Stomach (tissue), 4 donors: ENCODE measurements at regions not wholly inside any gene's neighbourhood (a gene's known extent, or its start where the extent isn't known, plus 50 kb on each side); places are given as distances from the start of the nearest gene placed in this dataset.
"Not testable (repeated sequence)": the region's sequence is repeated elsewhere in the genome, so short reads cannot be mapped to it uniquely, and the experiment has no call there.

Source experiments
- EP300 ChIP-seq: sonication (generic); formaldehyde crosslinking; IDR thresholded peaks from one replicate; pipeline ENCODE4 v1.6.1; 2017; ENCODE audit warnings: antibody characterized with exemption
- POLR2A ChIP-seq, 4 donors: fragments of 450-650 bp; IDR thresholded peaks; one replicate each; pipeline ENCODE4 v1.6.1; 2016; ENCODE audit warnings: antibody characterized with exemption in 4 of 4, control low read depth in 2 of 4, mild to moderate bottlenecking in 1 of 4, moderate library complexity in 1 of 4
- TF ChIP-seq, protein P1 (sequence below), 7 experiments: fragments of 450-650 bp in 4 of 7; fragments of 200-600 bp in 3 of 7; sonication (generic) in 3 of 7; IDR thresholded peaks; one replicate each; pipeline ENCODE4 v1.5.1; 2016 to 2019; ENCODE audit warnings: antibody characterized with exemption in 7 of 7, control low read depth in 2 of 7, mild to moderate bottlenecking in 1 of 7

- TF ChIP-seq, protein P1, sequence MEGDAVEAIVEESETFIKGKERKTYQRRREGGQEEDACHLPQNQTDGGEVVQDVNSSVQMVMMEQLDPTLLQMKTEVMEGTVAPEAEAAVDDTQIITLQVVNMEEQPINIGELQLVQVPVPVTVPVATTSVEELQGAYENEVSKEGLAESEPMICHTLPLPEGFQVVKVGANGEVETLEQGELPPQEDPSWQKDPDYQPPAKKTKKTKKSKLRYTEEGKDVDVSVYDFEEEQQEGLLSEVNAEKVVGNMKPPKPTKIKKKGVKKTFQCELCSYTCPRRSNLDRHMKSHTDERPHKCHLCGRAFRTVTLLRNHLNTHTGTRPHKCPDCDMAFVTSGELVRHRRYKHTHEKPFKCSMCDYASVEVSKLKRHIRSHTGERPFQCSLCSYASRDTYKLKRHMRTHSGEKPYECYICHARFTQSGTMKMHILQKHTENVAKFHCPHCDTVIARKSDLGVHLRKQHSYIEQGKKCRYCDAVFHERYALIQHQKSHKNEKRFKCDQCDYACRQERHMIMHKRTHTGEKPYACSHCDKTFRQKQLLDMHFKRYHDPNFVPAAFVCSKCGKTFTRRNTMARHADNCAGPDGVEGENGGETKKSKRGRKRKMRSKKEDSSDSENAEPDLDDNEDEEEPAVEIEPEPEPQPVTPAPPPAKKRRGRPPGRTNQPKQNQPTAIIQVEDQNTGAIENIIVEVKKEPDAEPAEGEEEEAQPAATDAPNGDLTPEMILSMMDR (IDR thresholded peaks at IDR 0.05): not testable (repeated sequence)
- TF ChIP-seq EP300; POLR2A (IDR thresholded peaks at IDR 0.05): not testable (repeated sequence)
These were observed 134.1 kb upstream of the KITLG start for GRCh38 chr12:88714263-88714882.
